Lung (tissue), 11 donors: ENCODE measurements at regions not wholly inside any gene's neighbourhood (a gene's known extent, or its start where the extent isn't known, plus 50 kb on each side); places are given as distances from the start of the nearest gene placed in this dataset.

Experiments used
- ATAC-seq: fragments of 200-7000 bp; cut with Tn5 transposase; one replicate; pipeline ENCODE4 v1.9.1; 2020; ENCODE audit warnings: moderate number of reproducible peaks; ENCODE audit not compliant: insufficient read depth, low FRiP score
- DNase-seq, 3 donors: peaks; one replicate each; pipeline ENCODE4 v3.0.0-alpha.2; 2013 to 2017
- H3K27ac ChIP-seq, 2 donors: one replicate each; pipeline ENCODE4 v1.5.1; 2013; ENCODE audit warnings: mild to moderate bottlenecking in 2 of 2, moderate library complexity in 2 of 2, control low read depth in 1 of 2, inconsistent platforms in 1 of 2, low read depth in 1 of 2, low read length in 1 of 2
- H3K27me3 ChIP-seq, 3 donors: one replicate each; pipeline ENCODE4 v1.5.1; 2013; ENCODE audit warnings: low read length in 2 of 3; ENCODE audit not compliant: control insufficient read depth in 3 of 3, insufficient read depth in 3 of 3
- H3K36me3 ChIP-seq, 4 donors: one replicate each; pipeline ENCODE4 v1.5.1; 2013; ENCODE audit warnings: low read length in 4 of 4, mild to moderate bottlenecking in 1 of 4, moderate library complexity in 1 of 4; ENCODE audit not compliant: control insufficient read depth in 4 of 4, insufficient read depth in 4 of 4
- H3K4me1 ChIP-seq, 5 donors: one replicate each; pipeline ENCODE4 v1.5.1; 2013; ENCODE audit warnings: low read length in 5 of 5, mild to moderate bottlenecking in 2 of 5, moderate library complexity in 1 of 5; ENCODE audit not compliant: control insufficient read depth in 5 of 5, insufficient read depth in 5 of 5
- H3K4me3 ChIP-seq: one replicate; pipeline ENCODE4 v1.5.1; 2013; ENCODE audit warnings: mild to moderate bottlenecking, control low read depth, moderate library complexity
- H3K9ac ChIP-seq, 2 donors: one replicate each; pipeline ENCODE4 v1.5.1; 2013; ENCODE audit warnings: low read length in 2 of 2, control low read depth in 1 of 2; ENCODE audit not compliant: insufficient read depth in 1 of 2
- H3K9me3 ChIP-seq, 4 donors: one replicate each; pipeline ENCODE4 v1.5.1; 2013; ENCODE audit warnings: low read length in 3 of 4, mild to moderate bottlenecking in 1 of 4, moderate library complexity in 1 of 4; ENCODE audit not compliant: control insufficient read depth in 4 of 4, insufficient read depth in 3 of 4
- CTCF ChIP-seq: IDR thresholded peaks from 2 replicates; pipeline ENCODE4 v1.5.1; 2012; ENCODE audit warnings: mild to moderate bottlenecking; ENCODE audit errors: control extremely low read depth, extremely low read depth
- WGBS, 2 donors: extraction: QIAGEN DNeasy Blood & Tissue Kit; methylation state at CpG; one replicate each; pipeline ENCODE4 v1.1.7; 2013; 5-methylcytosine and 5-hydroxymethylcytosine counted together
- donor health status: control.
- donor health status: control.
- donor health status: Bipolar disorder and iron deficiency.
- donor health status: healthy.
- donor health status: DM: yes; HTN: yes; CAD: no.

DNA sequence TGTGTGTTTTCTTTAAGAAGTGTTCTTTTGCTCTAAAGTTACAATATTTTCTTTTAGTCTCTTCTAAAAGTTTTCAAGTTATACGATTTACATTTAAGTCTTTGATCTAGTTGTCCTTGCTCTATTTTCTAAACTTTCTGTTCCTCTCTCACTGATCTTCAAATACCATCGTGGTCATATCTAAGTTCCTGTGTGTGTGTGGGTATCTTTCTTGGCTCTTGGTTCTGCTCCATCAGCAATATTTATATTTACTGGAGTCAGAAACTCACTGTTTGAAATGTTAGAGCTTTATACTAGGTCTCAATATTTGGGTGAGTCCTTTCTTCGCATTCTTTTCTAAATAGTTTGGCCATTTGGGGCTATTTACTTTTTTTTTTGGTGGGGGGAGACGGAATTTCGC is 77.3 kb downstream of the COPS8 start:
- WGBS, 2 donors: 64 to 78% methylated on average over 5 of the region's 5 CpGs
- Histone ChIP-seq H3K36me3 (no peaks in the 10 kb centered on the region), H3K27ac (no peak overlapping the region), H3K4me1 (peaks cover 0 to 16% (median 0%) of the 10 kb centered on the region in 5 donors), H3K27me3 (no peaks in the 10 kb centered on the region), H3K9ac (no peak overlapping the region), H3K9me3 (no peaks in the 10 kb centered on the region), H3K4me3 (no peak overlapping the region)
- no peak for ATAC-seq
- DNase-seq: peak in 2 of 3 donors; percentile 47 to 51
- no peak for TF ChIP-seq CTCF

DNA sequence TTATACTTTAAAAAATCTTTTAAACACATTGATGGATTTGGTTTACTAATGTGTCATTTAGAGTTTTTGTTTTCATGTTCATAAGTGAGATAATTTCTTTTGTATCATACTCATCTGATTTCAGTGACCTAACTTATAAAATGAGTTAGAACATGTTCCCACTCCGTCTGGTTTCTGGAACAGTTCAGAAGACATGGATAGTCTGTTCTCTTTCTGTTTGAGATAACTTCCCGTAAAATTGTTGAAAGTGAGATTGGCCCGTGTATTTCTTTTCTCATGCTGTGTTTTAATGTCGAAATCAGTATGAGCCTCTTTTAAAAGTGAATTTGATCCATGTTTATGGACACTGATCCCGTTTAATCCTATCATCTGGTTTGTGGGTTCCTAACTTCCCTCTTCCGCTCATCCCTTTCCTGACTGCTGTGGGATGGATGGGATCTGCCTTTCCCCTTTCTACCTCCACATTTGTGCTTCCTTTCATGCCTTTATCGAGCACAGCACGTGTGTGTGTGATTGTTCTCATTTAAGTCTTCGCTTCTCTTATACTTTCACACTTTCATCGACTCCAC is 78.9 kb downstream of the COPS8 start:
- Histone ChIP-seq H3K9ac (peak overlapping the region in 1 of 2 donors; percentile 13), H3K27ac (no peak overlapping the region)
- 80 to 82% methylated on average over 10 of the region's 10 CpGs for WGBS, 2 donors

GRCh38 chr2:237165405-237166276 is 80.0 kb downstream of the COPS8 start:
- 76 to 78% methylated on average over 5 of the region's 5 CpGs for WGBS, 2 donors
- H3K9me3 ChIP-seq: peaks cover 0 to 2% (median 0%) of the 10 kb centered on the region in 4 donors
- ATAC-seq (no peak), DNase-seq (no peak)
- no peaks in the 10 kb centered on the region for H3K27me3 ChIP-seq
- no peak overlapping the region for H3K9ac ChIP-seq
- H3K36me3 ChIP-seq: no peaks in the 10 kb centered on the region
- H3K4me1 ChIP-seq: peaks cover 0 to 18% (median 0%) of the 10 kb centered on the region in 5 donors
- TF ChIP-seq CTCF: peak; percentile 17
- no peak overlapping the region for H3K4me3 ChIP-seq
- H3K27ac ChIP-seq: no peak overlapping the region

More for the DNA sequence above, 78.9 kb downstream of the COPS8 start:
- H3K27me3 ChIP-seq: no peaks in the 10 kb centered on the region
- peaks cover 0 to 13% (median 0%) of the 10 kb centered on the region in 5 donors for H3K4me1 ChIP-seq
- no peaks in the 10 kb centered on the region for H3K36me3 ChIP-seq
- no peak for DNase-seq
- no peak overlapping the region for H3K4me3 ChIP-seq
- no peak for ATAC-seq
- H3K9me3 ChIP-seq: peaks cover 0 to 2% (median 0%) of the 10 kb centered on the region in 4 donors
- TF ChIP-seq CTCF: no peak
